ENCODE measurements at regions not wholly inside any gene's neighbourhood (a gene's known extent, or its start where the extent isn't known, plus 50 kb on each side); places are given as distances from the start of the nearest gene placed in this dataset.

DNA sequence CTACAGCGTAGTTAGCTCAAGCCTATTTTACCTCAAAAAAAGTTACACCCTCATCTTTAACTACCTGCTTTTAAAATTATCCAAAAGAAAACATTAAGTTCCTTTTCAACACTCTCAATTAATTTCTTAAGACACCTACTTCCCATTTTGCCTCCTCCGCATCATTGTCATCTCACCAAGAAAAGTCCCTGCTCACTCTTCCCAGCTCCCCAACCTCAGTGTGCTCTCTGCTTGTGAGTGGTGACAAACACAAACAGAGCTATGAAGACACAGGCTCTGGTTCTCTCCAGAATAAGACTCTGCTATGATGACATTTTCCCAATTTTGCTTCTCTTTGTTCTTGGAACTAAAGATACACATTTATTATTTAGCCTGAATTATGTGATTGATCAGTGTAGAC is 385.1 kb upstream of the HTR2A start:
- Histone ChIP-seq H3K27me3 (no peaks in the 10 kb centered on the region), H3K4me3 (no peak overlapping the region), H3K27ac (no peak overlapping the region), H3K36me3 (no peaks in the 10 kb centered on the region), H3K9me3 (no peaks in the 10 kb centered on the region), H3K4me1 (no peaks in the 10 kb centered on the region)
- no peak for DNase-seq
- TF ChIP-seq POLR2A (IDR thresholded peaks at IDR 0.05) (no peak), CTCF (IDR thresholded peaks at IDR 0.05) (no peak)
- intact Hi-C loops (cut with DNase I; ENCODE audit: low total_unique reads): no loop called here

DNA sequence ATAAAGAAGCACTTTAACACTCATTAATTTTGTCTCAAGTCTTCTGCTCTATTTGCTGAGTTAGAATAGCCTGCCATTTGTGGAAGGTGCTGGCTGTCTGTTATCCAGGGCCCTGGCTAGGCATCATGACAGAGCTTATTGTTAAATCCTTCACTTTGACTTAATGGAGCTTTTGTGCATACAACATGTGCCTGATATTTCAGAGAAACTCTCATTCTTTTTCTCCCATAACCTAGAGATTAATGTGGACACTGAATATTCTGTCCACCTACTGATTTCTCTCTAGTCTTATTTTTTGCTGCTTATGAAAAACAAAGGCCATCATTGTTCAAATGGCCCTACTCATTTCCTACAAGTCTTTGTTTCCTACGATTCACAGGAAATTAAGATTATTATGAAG is 383.1 kb upstream of the HTR2A start:
- no peak for DNase-seq
- H3K27me3 ChIP-seq: no peaks in the 10 kb centered on the region
- intact Hi-C loops (cut with DNase I; ENCODE audit: low total_unique reads): no loop called here
- no peaks in the 10 kb centered on the region for H3K9me3 ChIP-seq
- H3K4me3 ChIP-seq: no peak overlapping the region
- H3K27ac ChIP-seq: no peak overlapping the region
- H3K4me1 ChIP-seq: no peaks in the 10 kb centered on the region
- no peaks in the 10 kb centered on the region for H3K36me3 ChIP-seq
- no peak for TF ChIP-seq CTCF (IDR thresholded peaks at IDR 0.05)
- TF ChIP-seq POLR2A (IDR thresholded peaks at IDR 0.05): no peak

- TF ChIP-seq CTCF (IDR thresholded peaks at IDR 0.05) (no peak), POLR2A (IDR thresholded peaks at IDR 0.05) (no peak)
- H3K36me3 ChIP-seq: no peaks in the 10 kb centered on the region
- H3K27ac ChIP-seq: no peak overlapping the region
- H3K27me3 ChIP-seq: no peaks in the 10 kb centered on the region
- no peak for DNase-seq
- intact Hi-C loops (cut with DNase I; ENCODE audit: low total_unique reads): no loop called here
- H3K9me3 ChIP-seq: no peaks in the 10 kb centered on the region
- H3K4me1 ChIP-seq: no peaks in the 10 kb centered on the region
- H3K4me3 ChIP-seq: no peak overlapping the region
These were observed 380.9 kb upstream of the HTR2A start for GRCh38 chr13:47277774-47278173.

- no peak for DNase-seq
- no peaks in the 10 kb centered on the region for H3K9me3 ChIP-seq
- no peaks in the 10 kb centered on the region for H3K36me3 ChIP-seq
- no peaks in the 10 kb centered on the region for H3K4me1 ChIP-seq
- intact Hi-C loops (cut with DNase I; ENCODE audit: low total_unique reads): no loop called here
- no peaks in the 10 kb centered on the region for H3K27me3 ChIP-seq
- TF ChIP-seq POLR2A (IDR thresholded peaks at IDR 0.05): no peak
- TF ChIP-seq CTCF (IDR thresholded peaks at IDR 0.05): no peak
- H3K27ac ChIP-seq: no peak overlapping the region
- no peak overlapping the region for H3K4me3 ChIP-seq
These were observed 371.4 kb upstream of the HTR2A start for GRCh38 chr13:47268270-47268669.

GRCh38 chr13:47258384-47258783 is 361.5 kb upstream of the HTR2A start:
- no peaks in the 10 kb centered on the region for H3K27me3 ChIP-seq

More at GRCh38 chr13:47258384-47258783, 361.5 kb upstream of the HTR2A start:
- no peaks in the 10 kb centered on the region for H3K36me3 ChIP-seq
- no peaks in the 10 kb centered on the region for H3K9me3 ChIP-seq
- no peak for TF ChIP-seq CTCF (IDR thresholded peaks at IDR 0.05)
- no peak for TF ChIP-seq POLR2A (IDR thresholded peaks at IDR 0.05)
- H3K27ac ChIP-seq: no peak overlapping the region
- no peaks in the 10 kb centered on the region for H3K4me1 ChIP-seq
- no peak overlapping the region for H3K4me3 ChIP-seq
- no peak for DNase-seq
- intact Hi-C loops (cut with DNase I; ENCODE audit: low total_unique reads): no loop called here
